PC-3 (cell line): ENCODE measurements at regions not wholly inside any gene's neighbourhood (a gene's known extent, or its start where the extent isn't known, plus 50 kb on each side); places are given as distances from the start of the nearest gene placed in this dataset.

Source experiments
- ATAC-seq: fragments of 200-7000 bp; cut with Tn5 transposase; 2 replicates; pipeline ENCODE4 v1.9.1; 2020; ENCODE audit warnings: mild to moderate bottlenecking, moderate library complexity
- BruUV-seq: library from RNA; stranded (reverse); fragments of 400-500 nt; replicated peaks from 2 replicates; lab custom pipeline; 2021; lab: Mats Ljungman, UMichigan
- CTCF ChIA-PET: fragments of 300-600 bp; sonication (Branson Sonifier 250); formaldehyde crosslinking; loops from one replicate; lab custom pipeline; 2022; ENCODE audit warnings: antibody characterized with exemption; lab: Charles Lee
- POLR2A ChIA-PET: fragments of 300-600 bp; sonication (Branson Sonifier 250); formaldehyde crosslinking; loops from one replicate; lab custom pipeline; 2022; ENCODE audit warnings: antibody characterized with exemption; ENCODE audit not compliant: unreplicated experiment; lab: Charles Lee
- DNase-seq: peaks from one replicate; pipeline ENCODE4 v3.0.0-alpha.2; 2015
- H2AFZ ChIP-seq: fragments of 300-600 bp; sonication (generic); 2 replicates; pipeline ENCODE4 v1.6.0; 2016; ENCODE audit warnings: antibody characterized with exemption, low read length
- H3F3A ChIP-seq: fragments of 300-600 bp; sonication (generic); one replicate; pipeline ENCODE4 v1.6.0; 2017; ENCODE audit warnings: antibody characterized with exemption, low read length, control low read depth, mild to moderate bottlenecking; ENCODE audit not compliant: unreplicated experiment
- H3K27ac ChIP-seq: fragments of 300-600 bp; sonication (generic); 2 replicates; pipeline ENCODE4 v1.5.1; 2016; ENCODE audit warnings: mild to moderate bottlenecking, low read length
- H3K27me3 ChIP-seq: fragments of 300-600 bp; sonication (generic); 2 replicates; pipeline ENCODE4 v1.6.1; 2016; ENCODE audit warnings: low read length, mixed read lengths
- H3K36me3 ChIP-seq: fragments of 300-600 bp; sonication (generic); 2 replicates; pipeline ENCODE4 v1.6.1; 2016; ENCODE audit warnings: low read depth, mixed run types, low read length, mixed read lengths
- H3K4me1 ChIP-seq: fragments of 300-600 bp; sonication (generic); 2 replicates; pipeline ENCODE4 v1.5.1; 2016; ENCODE audit warnings: low read length; ENCODE audit not compliant: insufficient read depth
- H3K4me2 ChIP-seq: fragments of 300-600 bp; sonication (generic); 2 replicates; pipeline ENCODE4 v1.6.0; 2016; ENCODE audit warnings: low read length
- H3K4me3 ChIP-seq: fragments of 300-600 bp; sonication (generic); 2 replicates; pipeline ENCODE4 v1.5.1; 2016; ENCODE audit warnings: mild to moderate bottlenecking, low read length, mixed read lengths
- H3K79me2 ChIP-seq: fragments of 300-600 bp; sonication (generic); 2 replicates; pipeline ENCODE4 v1.6.1; 2017; ENCODE audit warnings: low read length, mixed read lengths
- H3K9ac ChIP-seq: fragments of 300-600 bp; sonication (generic); 2 replicates; pipeline ENCODE4 v1.6.0; 2016; ENCODE audit warnings: mild to moderate bottlenecking, low read length
- H3K9me2 ChIP-seq: fragments of 300-600 bp; sonication (generic); replicated peaks from 2 replicates; pipeline ENCODE4 v1.6.1; 2016; ENCODE audit warnings: mixed run types, low read length, mixed read lengths
- H3K9me3 ChIP-seq: fragments of 300-600 bp; sonication (generic); 2 replicates; pipeline ENCODE4 v1.6.1; 2016; ENCODE audit warnings: low read length, mixed read lengths
- H4K20me1 ChIP-seq: fragments of 300-600 bp; sonication (generic); 2 replicates; pipeline ENCODE4 v1.6.1; 2016; ENCODE audit warnings: low read length, mixed read lengths
- EZH2 ChIP-seq: fragments of 300-600 bp; sonication (generic); IDR thresholded peaks from one replicate; pipeline ENCODE4 v1.6.1; 2017; ENCODE audit warnings: antibody characterized with exemption, mild to moderate bottlenecking, low read length; ENCODE audit not compliant: unreplicated experiment
- EZH2phosphoT487 ChIP-seq: fragments of 300-600 bp; sonication (generic); IDR thresholded peaks from 2 replicates; pipeline ENCODE4 v1.6.1; 2018; ENCODE audit warnings: mild to moderate bottlenecking, antibody characterized with exemption, low read length, borderline replicate concordance
- intact Hi-C: fragments of 100-400 bp; cut with micrococcal nuclease; formaldehyde crosslinking; loops from 2 replicates; pipeline ENCODE4 v1.9.0; 2023
- TF ChIP-seq, protein P1 (sequence below): fragments of 300-600 bp; sonication (generic); conservative IDR thresholded peaks from 2 replicates; pipeline ENCODE4 v1.5.1; 2017; ENCODE audit warnings: antibody characterized with exemption, low read depth, mild to moderate bottlenecking, low read length

DNA sequence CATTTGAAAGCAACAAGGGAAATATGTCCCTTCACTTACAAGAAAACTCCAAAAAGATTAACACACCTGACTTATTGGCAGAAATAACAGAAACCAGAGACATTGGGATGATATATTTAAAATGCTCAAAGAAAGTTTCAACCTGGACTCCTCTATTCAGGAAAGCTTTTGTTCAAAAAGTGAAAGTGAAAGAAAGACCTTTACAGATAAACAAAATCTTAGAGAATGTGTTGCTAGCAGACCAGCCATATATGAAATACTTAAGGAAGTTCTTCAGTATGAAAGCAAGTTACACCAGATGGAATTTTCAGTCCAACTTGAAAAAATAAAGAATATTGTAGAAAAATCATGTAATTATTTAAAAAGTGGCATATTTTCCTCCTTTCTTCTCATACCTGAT lies 1075.1 kb downstream of the NR2F1-AS1 start:
- no TSS peak for BruUV-seq
- intact Hi-C loops = loop anchor here (10.0 kb wide), 1 partner anchor 201 kb away; no protein-coding TSS in a partner anchor
- no peaks in the 10 kb centered on the region for H3K9me3 ChIP-seq
- H3K9ac ChIP-seq = no peak overlapping the region
- ATAC-seq = no peak
- H3K4me1 ChIP-seq = no peaks in the 10 kb centered on the region
- no peak overlapping the region for H3K27ac ChIP-seq
- peak overlapping the region; percentile 51 for H3K4me2 ChIP-seq
- no peak for DNase-seq
- H3F3A ChIP-seq = no peaks in the 10 kb centered on the region
- ChIA-PET POLR2A (no interaction called here), CTCF (no interaction called here)
- no peaks in the 10 kb centered on the region for H3K36me3 ChIP-seq
- H2AFZ ChIP-seq = peak overlapping the region; percentile 71
- peak overlapping the region; percentile 28; the same call in 1 of the 2 replicates for H3K4me3 ChIP-seq
- no peaks in the 10 kb centered on the region for H3K27me3 ChIP-seq
- H3K9me2 ChIP-seq = no peaks in the 10 kb centered on the region
- H4K20me1 ChIP-seq = no peaks in the 10 kb centered on the region
- no peaks in the 10 kb centered on the region for H3K79me2 ChIP-seq
- TF ChIP-seq EZH2phosphoT487 = no peak
- TF ChIP-seq, protein P1, sequence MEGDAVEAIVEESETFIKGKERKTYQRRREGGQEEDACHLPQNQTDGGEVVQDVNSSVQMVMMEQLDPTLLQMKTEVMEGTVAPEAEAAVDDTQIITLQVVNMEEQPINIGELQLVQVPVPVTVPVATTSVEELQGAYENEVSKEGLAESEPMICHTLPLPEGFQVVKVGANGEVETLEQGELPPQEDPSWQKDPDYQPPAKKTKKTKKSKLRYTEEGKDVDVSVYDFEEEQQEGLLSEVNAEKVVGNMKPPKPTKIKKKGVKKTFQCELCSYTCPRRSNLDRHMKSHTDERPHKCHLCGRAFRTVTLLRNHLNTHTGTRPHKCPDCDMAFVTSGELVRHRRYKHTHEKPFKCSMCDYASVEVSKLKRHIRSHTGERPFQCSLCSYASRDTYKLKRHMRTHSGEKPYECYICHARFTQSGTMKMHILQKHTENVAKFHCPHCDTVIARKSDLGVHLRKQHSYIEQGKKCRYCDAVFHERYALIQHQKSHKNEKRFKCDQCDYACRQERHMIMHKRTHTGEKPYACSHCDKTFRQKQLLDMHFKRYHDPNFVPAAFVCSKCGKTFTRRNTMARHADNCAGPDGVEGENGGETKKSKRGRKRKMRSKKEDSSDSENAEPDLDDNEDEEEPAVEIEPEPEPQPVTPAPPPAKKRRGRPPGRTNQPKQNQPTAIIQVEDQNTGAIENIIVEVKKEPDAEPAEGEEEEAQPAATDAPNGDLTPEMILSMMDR = no peak
- no peak for TF ChIP-seq EZH2

DNA sequence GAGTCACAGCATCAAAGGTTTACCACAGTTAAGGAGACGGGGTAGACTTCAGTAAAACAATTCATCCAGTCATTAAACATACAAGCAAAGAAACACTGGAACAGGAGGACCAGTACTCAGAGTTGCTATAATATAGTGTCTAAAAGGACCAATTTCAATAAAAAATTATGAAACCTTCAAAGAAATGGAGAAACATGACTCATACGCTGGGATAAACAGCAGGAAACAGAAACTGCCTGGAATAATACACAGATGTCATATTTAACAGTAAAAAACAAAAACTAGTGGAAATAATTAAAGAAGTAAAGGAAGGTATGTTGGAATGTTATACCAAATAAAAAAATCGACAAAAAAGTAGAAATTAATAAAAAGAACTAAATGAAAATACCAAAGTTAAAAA lies 1075.9 kb downstream of the NR2F1-AS1 start:
- H2AFZ ChIP-seq = no peak overlapping the region
- H3K9ac ChIP-seq = no peak overlapping the region
- ChIA-PET CTCF (no interaction called here), POLR2A (no interaction called here)
- no peak overlapping the region for H3K27ac ChIP-seq
- no peak; the same call in 1 of the 2 replicates for ATAC-seq
- no TSS peak for BruUV-seq
- intact Hi-C loops = loop anchor here (10.0 kb wide), 1 partner anchor 200 kb away; no protein-coding TSS in a partner anchor
- H3K79me2 ChIP-seq = no peaks in the 10 kb centered on the region
- no peak for DNase-seq
- H3F3A ChIP-seq = no peaks in the 10 kb centered on the region
- no peaks in the 10 kb centered on the region for H3K9me2 ChIP-seq
- no peaks in the 10 kb centered on the region for H4K20me1 ChIP-seq
- H3K36me3 ChIP-seq = no peaks in the 10 kb centered on the region
- no peaks in the 10 kb centered on the region for H3K27me3 ChIP-seq
- no peak overlapping the region for H3K4me3 ChIP-seq
- H3K9me3 ChIP-seq = no peaks in the 10 kb centered on the region
- no peak overlapping the region for H3K4me2 ChIP-seq
- TF ChIP-seq, protein P1 = no peak
- TF ChIP-seq EZH2 (no peak), EZH2phosphoT487 (no peak)
- no peaks in the 10 kb centered on the region for H3K4me1 ChIP-seq

DNA sequence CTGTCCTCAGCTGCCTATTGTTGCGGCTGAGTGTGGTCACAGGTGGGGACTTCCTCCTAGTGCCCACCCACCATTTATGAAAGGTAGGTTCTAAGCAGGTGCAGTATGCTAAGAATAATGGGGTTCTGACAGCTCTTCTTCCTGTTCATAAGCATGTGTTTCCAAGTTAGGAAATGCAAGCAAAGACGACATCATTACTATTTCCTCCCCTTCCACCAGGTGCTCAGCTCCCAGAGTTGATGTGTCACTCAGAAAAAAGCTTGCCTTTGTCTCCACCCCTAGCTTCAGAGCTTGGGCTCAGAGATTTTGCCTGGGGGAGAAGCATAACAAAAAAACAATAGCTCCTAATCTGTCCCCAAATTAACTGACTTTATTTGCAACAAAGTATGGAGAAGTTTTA lies 1076.7 kb downstream of the NR2F1-AS1 start:
- H2AFZ ChIP-seq = no peak overlapping the region
- no TSS peak for BruUV-seq
- CTCF ChIA-PET = no interaction called here
- no peaks in the 10 kb centered on the region for H3K79me2 ChIP-seq
- H3K4me1 ChIP-seq = no peaks in the 10 kb centered on the region
- ATAC-seq = no peak
- intact Hi-C loops = loop anchor here (10.0 kb wide), 1 partner anchor 200 kb away; no protein-coding TSS in a partner anchor
- H3K27ac ChIP-seq = no peak overlapping the region
- TF ChIP-seq, protein P1 = no peak
- no peak for TF ChIP-seq EZH2phosphoT487
- TF ChIP-seq EZH2 = no peak
- H3K27me3 ChIP-seq = no peaks in the 10 kb centered on the region
- H3K4me3 ChIP-seq = no peak overlapping the region
- H3K9me2 ChIP-seq = no peaks in the 10 kb centered on the region
- DNase-seq = peak; percentile 27
- H3K9me3 ChIP-seq = no peaks in the 10 kb centered on the region
- H3K9ac ChIP-seq = no peak overlapping the region
- no peaks in the 10 kb centered on the region for H4K20me1 ChIP-seq
- no peaks in the 10 kb centered on the region for H3F3A ChIP-seq
- POLR2A ChIA-PET = no interaction called here
- H3K36me3 ChIP-seq = no peaks in the 10 kb centered on the region
- H3K4me2 ChIP-seq = no peak overlapping the region
